ENCODE measurements at regions not wholly inside any gene's neighbourhood (a gene's known extent, or its start where the extent isn't known, plus 50 kb on each side); places are given as distances from the start of the nearest gene placed in this dataset.

DNA sequence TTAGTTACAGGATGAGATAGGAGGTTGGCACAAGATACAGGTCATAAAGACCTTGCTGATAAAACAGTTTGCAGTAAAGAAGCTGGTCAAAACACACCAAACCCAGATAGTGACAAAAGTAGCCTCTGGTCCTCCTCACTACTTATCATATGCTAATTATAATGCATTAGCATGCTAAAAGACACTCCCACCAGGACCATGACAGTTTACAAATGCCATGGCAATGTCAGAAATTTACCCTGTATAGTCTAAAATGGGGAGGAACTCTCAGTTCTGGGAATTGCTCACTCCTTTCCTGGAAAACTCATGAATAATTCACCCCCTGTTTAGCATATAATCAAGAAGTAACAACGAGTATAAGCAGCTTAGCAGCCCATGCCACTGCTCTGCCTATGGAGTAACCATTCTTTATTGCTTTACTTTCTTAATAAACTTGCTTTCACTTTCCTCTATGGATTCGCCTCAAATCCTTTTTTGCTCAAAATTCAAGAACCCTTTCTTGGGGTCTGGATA, 1254.4 kb downstream of the PCDH7 start:
- TF ChIP-seq POLR2A (IDR thresholded peaks at IDR 0.05; ENCODE audit: low read depth, low read length) (no peak), POLR2AphosphoS5 (IDR thresholded peaks at IDR 0.05; ENCODE audit: low read depth, low read length) (no peak), TAF1 (IDR thresholded peaks at IDR 0.05; ENCODE audit: borderline replicate concordance, low read depth, low read length) (no peak)
